ENCODE measurements at regions not wholly inside any gene's neighbourhood (a gene's known extent, or its start where the extent isn't known, plus 50 kb on each side); places are given as distances from the start of the nearest gene placed in this dataset.
"Not testable (repeated sequence)": the region's sequence is repeated elsewhere in the genome, so short reads cannot be mapped to it uniquely, and the experiment has no call there.

GRCh38 chrX:13179586-13179985, 135.2 kb upstream of the FAM9C start:
- no peak for DNase-seq

- no peak for DNase-seq
Measured at GRCh38 chrX:13179100-13179499, 134.7 kb upstream of the FAM9C start.

GRCh38 chrX:13177921-13178566, 133.6 kb upstream of the FAM9C start:
- no peak for DNase-seq

- no peak for DNase-seq
Measured at GRCh38 chrX:13175056-13175455, 130.6 kb upstream of the FAM9C start.

GRCh38 chrX:13170966-13171558, 126.6 kb upstream of the FAM9C start:
- no peak for DNase-seq

GRCh38 chrX:13169684-13170083, 125.3 kb upstream of the FAM9C start:
- no peak for DNase-seq

GRCh38 chrX:13168269-13168668, 123.8 kb upstream of the FAM9C start:
- DNase-seq: no peak

- no peak for DNase-seq
Measured at GRCh38 chrX:13167481-13168231, 123.2 kb upstream of the FAM9C start.

- DNase-seq: no peak
Measured at GRCh38 chrX:13165266-13166189, 121.1 kb upstream of the FAM9C start.

- DNase-seq: no peak
Measured at GRCh38 chrX:13164611-13165010, 120.2 kb upstream of the FAM9C start.

- no peak for DNase-seq
Measured at GRCh38 chrX:13162772-13163410, 118.5 kb upstream of the FAM9C start.

- no peak for DNase-seq
Measured at GRCh38 chrX:13159886-13160285, 115.5 kb upstream of the FAM9C start.

- DNase-seq: no peak
Measured at GRCh38 chrX:13158911-13159310, 114.5 kb upstream of the FAM9C start.

- not testable (repeated sequence) for DNase-seq
Measured at GRCh38 chrX:13155550-13155949, 111.1 kb upstream of the FAM9C start.

GRCh38 chrX:13153796-13154195, 109.4 kb upstream of the FAM9C start:
- DNase-seq: no peak

- no peak for DNase-seq
Measured at GRCh38 chrX:13152518-13153185, 108.2 kb upstream of the FAM9C start.

GRCh38 chrX:13151828-13152517, 107.6 kb upstream of the FAM9C start:
- no peak for DNase-seq

- no peak for DNase-seq
Measured at GRCh38 chrX:13149702-13150350, 105.4 kb upstream of the FAM9C start.

- no peak for DNase-seq
Measured at GRCh38 chrX:13147733-13148132, 103.3 kb upstream of the FAM9C start.

GRCh38 chrX:13147147-13147546, 102.7 kb upstream of the FAM9C start:
- DNase-seq: no peak

Data from NCI-H1048 (cell line).